ENCODE measurements at regions not wholly inside any gene's neighbourhood (a gene's known extent, or its start where the extent isn't known, plus 50 kb on each side); places are given as distances from the start of the nearest gene placed in this dataset.

GRCh38 chr2:129609224-129609623, 370.2 kb upstream of the RAB6C start:
- Histone ChIP-seq H3K4me2 (ENCODE audit: low read depth, low read length) (no peak overlapping the region), H4K20me1 (ENCODE audit: insufficient read depth, low read length) (no peaks in the 10 kb centered on the region), H3F3A (ENCODE audit: insufficient read depth, low read length) (no peaks in the 10 kb centered on the region), H3K27ac (ENCODE audit: low read length) (no peak overlapping the region), H3K4me1 (ENCODE audit: low read length) (no peaks in the 10 kb centered on the region), H3K27me3 (replicated peaks; ENCODE audit: insufficient read depth, low read length) (no peaks in the 10 kb centered on the region), H3K79me2 (ENCODE audit: low read length) (no peaks in the 10 kb centered on the region), H3K9ac (ENCODE audit: low read length) (no peak overlapping the region), H2AFZ (ENCODE audit: low read length) (no peak overlapping the region), H3K36me3 (replicated peaks; ENCODE audit: insufficient read depth, low read length) (no peaks in the 10 kb centered on the region), H3K9me3 (replicated peaks; ENCODE audit: insufficient read depth, low read length) (no peaks in the 10 kb centered on the region), H3K9me2 (replicated peaks; ENCODE audit: insufficient read depth, low read length) (no peaks in the 10 kb centered on the region), H3K4me3 (ENCODE audit: low read length) (no peak overlapping the region)
- DNase-seq: no peak
- TF ChIP-seq EZH2 (optimal IDR thresholded peaks at IDR 0.05; ENCODE audit: low read depth, low read length) (no peak), EZH2phosphoT487 (IDR thresholded peaks at IDR 0.05; ENCODE audit: low read length) (no peak), CTCF (IDR thresholded peaks at IDR 0.05; ENCODE audit: low read length) (no peak)

GRCh38 chr2:129610766-129611165, 368.7 kb upstream of the RAB6C start:
- Histone ChIP-seq H3K4me2 (ENCODE audit: low read depth, low read length) (no peak overlapping the region), H3K4me3 (ENCODE audit: low read length) (no peak overlapping the region), H3K36me3 (replicated peaks; ENCODE audit: insufficient read depth, low read length) (no peaks in the 10 kb centered on the region), H3K27me3 (replicated peaks; ENCODE audit: insufficient read depth, low read length) (no peaks in the 10 kb centered on the region), H3K4me1 (ENCODE audit: low read length) (no peaks in the 10 kb centered on the region), H3F3A (ENCODE audit: insufficient read depth, low read length) (no peaks in the 10 kb centered on the region), H3K79me2 (ENCODE audit: low read length) (no peaks in the 10 kb centered on the region), H3K27ac (ENCODE audit: low read length) (no peak overlapping the region), H3K9me2 (replicated peaks; ENCODE audit: insufficient read depth, low read length) (no peaks in the 10 kb centered on the region), H2AFZ (ENCODE audit: low read length) (no peak overlapping the region), H3K9me3 (replicated peaks; ENCODE audit: insufficient read depth, low read length) (no peaks in the 10 kb centered on the region), H4K20me1 (ENCODE audit: insufficient read depth, low read length) (no peaks in the 10 kb centered on the region), H3K9ac (ENCODE audit: low read length) (no peak overlapping the region)
- TF ChIP-seq CTCF (IDR thresholded peaks at IDR 0.05; ENCODE audit: low read length) (no peak), EZH2 (optimal IDR thresholded peaks at IDR 0.05; ENCODE audit: low read depth, low read length) (no peak), EZH2phosphoT487 (IDR thresholded peaks at IDR 0.05; ENCODE audit: low read length) (no peak)
- no peak for DNase-seq

- no peak overlapping the region for H3K4me2 ChIP-seq (ENCODE audit: low read depth, low read length)
- H3K27ac ChIP-seq (ENCODE audit: low read length): no peak overlapping the region
- no peak overlapping the region for H3K9ac ChIP-seq (ENCODE audit: low read length)
- H3K27me3 ChIP-seq (replicated peaks; ENCODE audit: insufficient read depth, low read length): no peaks in the 10 kb centered on the region
- no peaks in the 10 kb centered on the region for H4K20me1 ChIP-seq (ENCODE audit: insufficient read depth, low read length)
- H3K36me3 ChIP-seq (replicated peaks; ENCODE audit: insufficient read depth, low read length): no peaks in the 10 kb centered on the region
- H3K4me1 ChIP-seq (ENCODE audit: low read length): no peaks in the 10 kb centered on the region
- no peaks in the 10 kb centered on the region for H3K9me3 ChIP-seq (replicated peaks; ENCODE audit: insufficient read depth, low read length)
- no peaks in the 10 kb centered on the region for H3K79me2 ChIP-seq (ENCODE audit: low read length)
- no peak overlapping the region for H3K4me3 ChIP-seq (ENCODE audit: low read length)
- no peak overlapping the region for H2AFZ ChIP-seq (ENCODE audit: low read length)
- no peaks in the 10 kb centered on the region for H3F3A ChIP-seq (ENCODE audit: insufficient read depth, low read length)
- TF ChIP-seq EZH2 (optimal IDR thresholded peaks at IDR 0.05; ENCODE audit: low read depth, low read length) (no peak), EZH2phosphoT487 (IDR thresholded peaks at IDR 0.05; ENCODE audit: low read length) (no peak), CTCF (IDR thresholded peaks at IDR 0.05; ENCODE audit: low read length) (no peak)
- H3K9me2 ChIP-seq (replicated peaks; ENCODE audit: insufficient read depth, low read length): no peaks in the 10 kb centered on the region
- DNase-seq: no peak
These were observed 368.0 kb upstream of the RAB6C start for GRCh38 chr2:129611471-129611870.
